IMR-90 (cell line): ENCODE measurements at regions not wholly inside any gene's neighbourhood (a gene's known extent, or its start where the extent isn't known, plus 50 kb on each side); places are given as distances from the start of the nearest gene placed in this dataset.

Experiments used
- ATAC-seq: fragments of 200-7000 bp; cut with Tn5 transposase; 2 replicates; pipeline ENCODE4 v1.9.1; 2020; ENCODE audit warnings: low read depth, mild to moderate bottlenecking, moderate library complexity
- BruUV-seq: library from RNA; stranded (reverse); fragments of 400-500 nt; replicated peaks from 2 replicates; lab custom pipeline; 2021; lab: Mats Ljungman, UMichigan
- CTCF ChIA-PET: fragments of 300-600 bp; formaldehyde crosslinking; extraction: SDS; loops from one replicate; lab custom pipeline; 2021; ENCODE audit warnings: antibody characterized with exemption; lab: Yijun Ruan, JAX
- POLR2A ChIA-PET: fragments of 300-600 bp; sonication (Branson Sonifier 250); formaldehyde crosslinking; loops from one replicate; lab custom pipeline; 2022; ENCODE audit warnings: antibody characterized with exemption; ENCODE audit not compliant: unreplicated experiment; lab: Charles Lee
- DNase-seq: peaks from one replicate; pipeline ENCODE4 v3.0.0; 2013
- H2AFZ ChIP-seq: replicated peaks from 2 replicates; pipeline ENCODE3; 2013; ENCODE audit warnings: low read length, mild to moderate bottlenecking; ENCODE audit not compliant: poor library complexity
- H2AK5ac ChIP-seq: 2 replicates; pipeline ENCODE4 v1.6.1; 2013; ENCODE audit warnings: low read depth, low read length, inconsistent platforms
- H2AK9ac ChIP-seq: replicated peaks from 2 replicates; pipeline ENCODE3; 2013; ENCODE audit warnings: mild to moderate bottlenecking, low read depth, low read length, moderate library complexity; ENCODE audit not compliant: poor library complexity
- H2BK120ac ChIP-seq: 2 replicates; pipeline ENCODE4 v1.6.1; 2013; ENCODE audit warnings: low read depth, low read length, inconsistent platforms
- H2BK15ac ChIP-seq: 3 replicates; pipeline ENCODE4 v1.6.1; 2013; ENCODE audit warnings: low read depth, low read length, inconsistent platforms
- H2BK20ac ChIP-seq: 2 replicates; pipeline ENCODE4 v1.6.1; 2013; ENCODE audit warnings: low read depth, mild to moderate bottlenecking, inconsistent platforms, low read length, moderate library complexity
- H2BK5ac ChIP-seq: 2 replicates; pipeline ENCODE4 v1.6.1; 2013; ENCODE audit warnings: mild to moderate bottlenecking, low read depth, low read length, inconsistent platforms; ENCODE audit not compliant: poor library complexity, severe bottlenecking
- H3K14ac ChIP-seq: replicated peaks from 2 replicates; pipeline ENCODE4 v1.6.1; 2013; ENCODE audit warnings: low read depth, low read length, inconsistent platforms
- H3K18ac ChIP-seq: 2 replicates; pipeline ENCODE4 v1.6.1; 2013; ENCODE audit warnings: low read depth, low read length, control low read depth
- H3K23ac ChIP-seq: 2 replicates; pipeline ENCODE4 v1.6.1; 2013; ENCODE audit warnings: low read depth, low read length, inconsistent platforms
- H3K27ac ChIP-seq: 2 replicates; pipeline ENCODE4 v1.5.1; 2013; ENCODE audit warnings: mild to moderate bottlenecking, control low read depth, low read length; ENCODE audit not compliant: insufficient read depth
- H3K27me3 ChIP-seq: 2 replicates; pipeline ENCODE4 v1.6.1; 2013; ENCODE audit warnings: low read length; ENCODE audit not compliant: control insufficient read depth, insufficient read depth
- H3K36me3 ChIP-seq: 2 replicates; pipeline ENCODE4 v1.6.1; 2013; ENCODE audit warnings: low read length, mixed read lengths; ENCODE audit not compliant: control insufficient read depth, insufficient read depth
- H3K4ac ChIP-seq: 2 replicates; pipeline ENCODE4 v1.6.1; 2013; ENCODE audit warnings: low read depth, low read length, inconsistent platforms
- H3K4me1 ChIP-seq: 2 replicates; pipeline ENCODE4 v1.6.1; 2013; ENCODE audit warnings: low read length, mixed read lengths; ENCODE audit not compliant: control insufficient read depth, insufficient read depth
- H3K4me2 ChIP-seq: 2 replicates; pipeline ENCODE4 v1.6.1; 2013; ENCODE audit warnings: low read depth, mild to moderate bottlenecking, control low read depth, low read length, moderate library complexity
- H3K4me3 ChIP-seq: 2 replicates; pipeline ENCODE4 v1.5.1; 2013; ENCODE audit warnings: low read depth, mild to moderate bottlenecking, control low read depth, low read length, moderate library complexity; ENCODE audit not compliant: insufficient read depth
- H3K56ac ChIP-seq: 2 replicates; pipeline ENCODE4 v1.6.1; 2013; ENCODE audit warnings: low read length, inconsistent platforms; ENCODE audit not compliant: insufficient read depth; ENCODE audit errors: extremely low read depth
- H3K79me1 ChIP-seq, 2 experiments: 2 replicates each; pipeline ENCODE4 v1.6.1; 2013; ENCODE audit warnings: low read length in 2 of 2, inconsistent platforms in 1 of 2, low read depth in 1 of 2
- H3K9ac ChIP-seq: 2 replicates; pipeline ENCODE4 v1.6.1; 2013; ENCODE audit warnings: low read depth, low read length, control low read depth
- H3K9me1 ChIP-seq: 2 replicates; pipeline ENCODE4 v1.6.1; 2013; ENCODE audit warnings: low read length, inconsistent platforms; ENCODE audit not compliant: insufficient read depth
- H3K9me3 ChIP-seq: 2 replicates; pipeline ENCODE4 v1.6.1; 2013; ENCODE audit warnings: low read length; ENCODE audit not compliant: control insufficient read depth, insufficient read depth
- H4K20me1 ChIP-seq: 2 replicates; pipeline ENCODE4 v1.6.1; 2013; ENCODE audit warnings: low read length, inconsistent platforms; ENCODE audit not compliant: insufficient read depth
- H4K5ac ChIP-seq: 2 replicates; pipeline ENCODE4 v1.6.1; 2013; ENCODE audit warnings: mild to moderate bottlenecking, low read depth, low read length, control low read depth
- H4K8ac ChIP-seq, 2 experiments: 2 replicates each; pipeline ENCODE4 v1.6.1; 2013; ENCODE audit warnings: low read depth in 2 of 2, low read length in 2 of 2, control low read depth in 1 of 2, inconsistent platforms in 1 of 2
- H4K91ac ChIP-seq: 2 replicates; pipeline ENCODE4 v1.6.1; 2013; ENCODE audit warnings: low read depth, low read length, inconsistent platforms; ENCODE audit not compliant: insufficient read depth
- CEBPB ChIP-seq: IDR thresholded peaks from 2 replicates; pipeline ENCODE4 v1.6.1; 2012; ENCODE audit warnings: low read depth, low read length, improper control_type of control experiment
- FOS ChIP-seq: fragments of 150-350 bp; IDR thresholded peaks from 2 replicates; pipeline ENCODE4 v1.6.1; 2016; ENCODE audit warnings: low read depth, low read length
- MAFK ChIP-seq: IDR thresholded peaks from 2 replicates; pipeline ENCODE4 v1.6.1; 2012; ENCODE audit warnings: low read depth, low read length, improper control_type of control experiment
- MXI1 ChIP-seq: IDR thresholded peaks from 2 replicates; pipeline ENCODE4 v1.6.1; 2012; ENCODE audit warnings: low read depth, mild to moderate bottlenecking, low read length, moderate library complexity, borderline replicate concordance
- NFE2L2 ChIP-seq: fragments of 150-350 bp; IDR thresholded peaks from 2 replicates; pipeline ENCODE4 v1.6.1; 2016; ENCODE audit warnings: low read depth, mild to moderate bottlenecking, low read length
- dilution Hi-C: fragments of 300-500 bp; cut with HindIII; formaldehyde crosslinking; loops from one replicate; pipeline ENCODE4 v1.14.3; 2018; ENCODE audit warnings: low sequenced_read_pairs; ENCODE audit not compliant: unreplicated experiment
- in situ Hi-C: fragments of 300-500 bp; cut with MboI; formaldehyde crosslinking; loops from 3 replicates; pipeline ENCODE4 v1.14.3; 2019; ENCODE audit warnings: low sequenced_read_pairs, inconsistent platforms, mixed read lengths
- intact Hi-C: fragments of 100-400 bp; cut with micrococcal nuclease; formaldehyde crosslinking; loops from 2 replicates; pipeline ENCODE4 v1.10.0; 2022
- TF ChIP-seq, protein P1 (sequence below): fragments of 150-350 bp; IDR thresholded peaks from 2 replicates; pipeline ENCODE4 v1.6.1; 2016; ENCODE audit warnings: low read depth, mild to moderate bottlenecking, low read length, moderate library complexity, borderline replicate concordance

DNA sequence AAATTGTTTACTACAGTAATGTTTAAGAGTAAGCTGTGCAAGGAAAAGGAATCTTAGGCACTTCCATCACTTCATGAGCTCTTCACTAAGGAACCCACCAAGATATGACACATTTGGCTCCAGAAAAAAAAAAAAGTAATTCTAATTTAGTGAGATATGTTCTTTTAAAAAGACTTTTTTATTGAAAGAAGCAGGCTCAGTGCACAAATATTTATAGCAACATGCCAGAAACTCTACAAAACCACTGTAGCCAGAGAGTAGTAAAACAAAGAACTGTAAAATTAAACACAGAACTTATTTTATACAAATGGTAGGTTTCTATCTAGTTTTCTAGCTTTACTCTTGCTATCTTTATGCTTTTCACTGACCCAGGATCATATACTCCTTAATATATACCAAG is 434.6 kb upstream of the ADGRL2 start:
- H3K9ac ChIP-seq, result no peak overlapping the region
- H4K8ac ChIP-seq, result no peak overlapping the region
- H3K23ac ChIP-seq, result no peak overlapping the region
- no peak overlapping the region for H3K27ac ChIP-seq
- H3K9me1 ChIP-seq, result no peaks in the 10 kb centered on the region
- H2BK5ac ChIP-seq, result no peak overlapping the region
- H3K14ac ChIP-seq, result no peak overlapping the region
- no peak overlapping the region for H2AK5ac ChIP-seq
- POLR2A ChIA-PET, result no interaction called here
- intact Hi-C loops (loop anchor here (10.0 kb wide), 1 partner anchor 59 kb away; no protein-coding TSS in a partner anchor), in situ Hi-C loops (no loop called here), dilution Hi-C loops (no loop called here)
- no peaks in the 10 kb centered on the region for H3K79me1 ChIP-seq
- H2BK15ac ChIP-seq, result no peak overlapping the region
- H3K4me3 ChIP-seq, result no peak overlapping the region
- no peak overlapping the region for H3K18ac ChIP-seq
- H3K4me1 ChIP-seq, result no peaks in the 10 kb centered on the region
- H4K91ac ChIP-seq, result no peak overlapping the region
- no peaks in the 10 kb centered on the region for H3K9me3 ChIP-seq
- H3K4ac ChIP-seq, result no peak overlapping the region
- TF ChIP-seq CEBPB, result no peak
- TF ChIP-seq, protein P1, sequence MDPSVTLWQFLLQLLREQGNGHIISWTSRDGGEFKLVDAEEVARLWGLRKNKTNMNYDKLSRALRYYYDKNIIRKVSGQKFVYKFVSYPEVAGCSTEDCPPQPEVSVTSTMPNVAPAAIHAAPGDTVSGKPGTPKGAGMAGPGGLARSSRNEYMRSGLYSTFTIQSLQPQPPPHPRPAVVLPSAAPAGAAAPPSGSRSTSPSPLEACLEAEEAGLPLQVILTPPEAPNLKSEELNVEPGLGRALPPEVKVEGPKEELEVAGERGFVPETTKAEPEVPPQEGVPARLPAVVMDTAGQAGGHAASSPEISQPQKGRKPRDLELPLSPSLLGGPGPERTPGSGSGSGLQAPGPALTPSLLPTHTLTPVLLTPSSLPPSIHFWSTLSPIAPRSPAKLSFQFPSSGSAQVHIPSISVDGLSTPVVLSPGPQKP, result no peak
- no peak for TF ChIP-seq FOS
- TF ChIP-seq MAFK, result no peak
- TF ChIP-seq MXI1, result no peak
- no peak for TF ChIP-seq NFE2L2
- no peak overlapping the region for H2BK20ac ChIP-seq
- no peak overlapping the region for H2BK120ac ChIP-seq
- H3K36me3 ChIP-seq, result no peaks in the 10 kb centered on the region
- no peaks in the 10 kb centered on the region for H3K27me3 ChIP-seq
- H2AFZ ChIP-seq, result no peak overlapping the region
- H4K5ac ChIP-seq, result no peak overlapping the region
- H4K20me1 ChIP-seq, result no peaks in the 10 kb centered on the region
- DNase-seq (peak; percentile 24), ATAC-seq (peak; percentile 62; the same call in 1 of the 2 replicates)
- no peak overlapping the region for H3K56ac ChIP-seq
- CTCF ChIA-PET, result no interaction called here
- no peak overlapping the region for H3K4me2 ChIP-seq
- no TSS peak for BruUV-seq
- H2AK9ac ChIP-seq, result no peak overlapping the region
